Esophagus muscularis mucosa (tissue), 3 donors: ENCODE measurements at regions not wholly inside any gene's neighbourhood (a gene's known extent, or its start where the extent isn't known, plus 50 kb on each side); places are given as distances from the start of the nearest gene placed in this dataset.

Experiments used
- POLR2A ChIP-seq: fragments of 450-650 bp; IDR thresholded peaks from one replicate; pipeline ENCODE4 v1.6.1; 2017; ENCODE audit warnings: antibody characterized with exemption, moderate library complexity, mild to moderate bottlenecking, low read depth
- TF ChIP-seq, protein P1 (sequence below), 3 experiments: fragments of 200-600 bp in 2 of 3; fragments of 450-650 bp in 1 of 3; sonication (generic) in 2 of 3; IDR thresholded peaks; one replicate each; pipeline ENCODE4 v1.5.1; 2017 to 2019; ENCODE audit warnings: antibody characterized with exemption in 3 of 3, mild to moderate bottlenecking in 2 of 3, moderate library complexity in 1 of 3

DNA sequence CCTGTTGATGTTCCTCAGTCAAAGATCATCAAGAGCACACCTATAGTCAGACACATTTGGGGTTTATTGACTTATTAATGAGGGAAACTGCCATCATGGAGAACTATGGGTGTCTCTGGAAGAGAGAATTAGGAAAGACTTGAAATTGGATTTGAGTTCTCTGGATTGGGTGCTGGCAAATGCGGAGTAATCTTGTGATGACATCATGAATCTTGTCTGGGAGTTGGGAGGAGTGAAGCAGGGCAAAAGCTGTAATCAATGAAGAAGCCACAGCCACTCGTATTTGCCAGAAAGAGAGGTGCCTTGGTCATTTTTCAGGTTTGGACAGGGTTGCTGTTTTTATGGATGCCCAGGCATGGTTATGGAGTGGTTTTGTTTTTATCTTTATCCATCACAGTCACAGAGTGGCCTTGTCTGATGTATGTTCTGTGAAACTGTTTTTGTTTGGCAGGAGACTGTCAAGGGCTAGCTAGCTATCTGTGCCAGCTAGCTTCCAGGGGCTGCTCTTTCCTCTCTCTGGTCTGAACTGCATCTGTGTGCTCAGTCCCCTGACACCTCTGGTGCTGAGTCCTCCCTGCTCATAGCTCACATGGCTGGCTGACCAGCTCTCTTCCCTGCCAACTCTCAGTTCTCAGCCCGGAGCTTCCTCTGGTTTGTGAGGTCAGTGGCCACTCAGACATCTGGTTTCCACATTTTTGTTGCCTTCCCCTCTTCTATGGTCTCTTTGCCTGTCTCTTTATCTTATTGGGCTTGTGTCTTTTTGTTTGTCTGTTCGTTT is 193.4 kb upstream of the RMP24 start:
- no peak for TF ChIP-seq POLR2A
- TF ChIP-seq, protein P1, sequence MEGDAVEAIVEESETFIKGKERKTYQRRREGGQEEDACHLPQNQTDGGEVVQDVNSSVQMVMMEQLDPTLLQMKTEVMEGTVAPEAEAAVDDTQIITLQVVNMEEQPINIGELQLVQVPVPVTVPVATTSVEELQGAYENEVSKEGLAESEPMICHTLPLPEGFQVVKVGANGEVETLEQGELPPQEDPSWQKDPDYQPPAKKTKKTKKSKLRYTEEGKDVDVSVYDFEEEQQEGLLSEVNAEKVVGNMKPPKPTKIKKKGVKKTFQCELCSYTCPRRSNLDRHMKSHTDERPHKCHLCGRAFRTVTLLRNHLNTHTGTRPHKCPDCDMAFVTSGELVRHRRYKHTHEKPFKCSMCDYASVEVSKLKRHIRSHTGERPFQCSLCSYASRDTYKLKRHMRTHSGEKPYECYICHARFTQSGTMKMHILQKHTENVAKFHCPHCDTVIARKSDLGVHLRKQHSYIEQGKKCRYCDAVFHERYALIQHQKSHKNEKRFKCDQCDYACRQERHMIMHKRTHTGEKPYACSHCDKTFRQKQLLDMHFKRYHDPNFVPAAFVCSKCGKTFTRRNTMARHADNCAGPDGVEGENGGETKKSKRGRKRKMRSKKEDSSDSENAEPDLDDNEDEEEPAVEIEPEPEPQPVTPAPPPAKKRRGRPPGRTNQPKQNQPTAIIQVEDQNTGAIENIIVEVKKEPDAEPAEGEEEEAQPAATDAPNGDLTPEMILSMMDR (IDR thresholded peaks at IDR 0.05), result no peak
